ENCODE measurements at regions not wholly inside any gene's neighbourhood (a gene's known extent, or its start where the extent isn't known, plus 50 kb on each side); places are given as distances from the start of the nearest gene placed in this dataset.

GRCh38 chr13:63481334-63481733 lies 2065.7 kb upstream of the PCDH20 start:
- Histone ChIP-seq H3K4ac (ENCODE audit: low read depth, low read length) (no peak overlapping the region), H2AK5ac (ENCODE audit: insufficient read length, low read length) (no peak overlapping the region), H3K27ac (ENCODE audit: insufficient read length, low read depth, low read length) (no peak overlapping the region), H3K27me3 (ENCODE audit: insufficient read depth, low read length) (no peaks in the 10 kb centered on the region), H4K20me1 (ENCODE audit: control insufficient read depth, insufficient read depth, insufficient read length) (no peaks in the 10 kb centered on the region), H4K91ac (ENCODE audit: insufficient read length, low read depth, low read length) (no peak overlapping the region), H3K4me2 (ENCODE audit: insufficient read depth, insufficient read length, low read length) (no peak overlapping the region), H4K5ac (ENCODE audit: insufficient read length, low read depth, low read length) (no peak overlapping the region), H3K23ac (ENCODE audit: insufficient read length, low read depth, low read length) (no peak overlapping the region), H2AFZ (ENCODE audit: low read length) (no peak overlapping the region), H2BK15ac (ENCODE audit: low read depth, low read length) (no peak overlapping the region), H3K9ac (ENCODE audit: extremely low read depth, insufficient read length, low read length) (no peak overlapping the region), H3K23me2 (ENCODE audit: insufficient read length, low read depth, low read length, poor library complexity, severe bottlenecking) (no peaks in the 10 kb centered on the region), H2BK20ac (ENCODE audit: low read depth, low read length, poor library complexity, severe bottlenecking) (no peak overlapping the region), H4K8ac (replicated peaks; ENCODE audit: insufficient read length, low read depth, low read length) (no peak overlapping the region), H3K79me2 (ENCODE audit: insufficient read depth, low read length) (no peaks in the 10 kb centered on the region), H2BK120ac (ENCODE audit: low read depth, low read length, poor library complexity, severe bottlenecking) (no peak overlapping the region), H2BK5ac (ENCODE audit: insufficient read length, low read length) (no peak overlapping the region), H3K4me1 (ENCODE audit: insufficient read depth, low read length) (no peaks in the 10 kb centered on the region), H3K56ac (ENCODE audit: insufficient read length, low read depth, low read length) (no peak overlapping the region), H3K9me3 (ENCODE audit: control insufficient read depth, low read depth, low read length) (no peaks in the 10 kb centered on the region), H3K14ac (ENCODE audit: insufficient read depth, low read length) (no peak overlapping the region), H3T11ph (ENCODE audit: low read length) (no peak overlapping the region), H3K18ac (ENCODE audit: insufficient read length, low read depth, low read length) (no peak overlapping the region), H2BK12ac (ENCODE audit: insufficient read length, low read depth, low read length) (no peak overlapping the region), H3K79me1 (ENCODE audit: insufficient read depth, low read depth, low read length, poor library complexity, severe bottlenecking) (no peaks in the 10 kb centered on the region)
- Mint-ChIP-seq H3K27ac (no peak overlapping the region), H3K4me3 (no peak overlapping the region), H3K9me3 (no peaks in the 10 kb centered on the region), H3K4me1 (no peaks in the 10 kb centered on the region), H3K27me3 (ENCODE audit: low read depth) (no peaks in the 10 kb centered on the region), H3K36me3 (ENCODE audit: insufficient read depth in 1 of 3, low read depth in 3 of 3) (no peaks in the 10 kb centered on the region)
- no peak for DNase-seq
- no peak for TF ChIP-seq CTCF (conservative IDR thresholded peaks at IDR 0.05)
